ENCODE measurements at regions not wholly inside any gene's neighbourhood (a gene's known extent, or its start where the extent isn't known, plus 50 kb on each side); places are given as distances from the start of the nearest gene placed in this dataset.

- Histone ChIP-seq H3K4me1 (peaks cover 0 to 3% (median 0%) of the 10 kb centered on the region in 12 donors), H3K27ac (no peak overlapping the region), H3K27me3 (no peaks in the 10 kb centered on the region), H3K36me3 (no peaks in the 10 kb centered on the region), H3K9me3 (no peaks in the 10 kb centered on the region), H3K4me3 (no peak overlapping the region)
- ATAC-seq: no peak
- intact Hi-C loops (cut with DNase I): loop anchor here in 2 of 10 donors (5.0 to 10.0 kb wide), 2 partner anchors 169 to 367 kb away; partner anchors contain the start of gene GATB (in 1 of the 2)
- TF ChIP-seq POLR2A (IDR thresholded peaks at IDR 0.05) (no peak), CTCF (IDR thresholded peaks at IDR 0.05) (no peak)
- WGBS, 4 donors: 67 to 90% (median 85%) methylated on average over 2 of the region's 2 CpGs
- no peak for DNase-seq
Observed at GRCh38 chr4:151931563-151931962, 170.8 kb upstream of the GATB start.

- intact Hi-C loops (cut with DNase I): loop anchor here in 2 of 10 donors (5.0 to 10.0 kb wide), 2 partner anchors 168 to 366 kb away; partner anchors contain the start of gene GATB (in 1 of the 2)
- no peaks in the 10 kb centered on the region for H3K27me3 ChIP-seq
- ATAC-seq (peak in 3 of 4 donors; percentile 61 to 77 (median 69)), DNase-seq (peak in 4 of 5 donors; percentile 12 to 63 (median 26))
- no peaks in the 10 kb centered on the region for H3K36me3 ChIP-seq
- no peak overlapping the region for H3K27ac ChIP-seq
- no peak for TF ChIP-seq CTCF (IDR thresholded peaks at IDR 0.05)
- TF ChIP-seq POLR2A (IDR thresholded peaks at IDR 0.05): no peak
- WGBS, 4 donors: 60 to 100% (median 88%) methylated on average over 1 to 2 of the region's 2 CpGs
- peaks cover 0 to 2% (median 0%) of the 10 kb centered on the region in 12 donors for H3K4me1 ChIP-seq
- no peaks in the 10 kb centered on the region for H3K9me3 ChIP-seq
- no peak overlapping the region for H3K4me3 ChIP-seq
Observed at GRCh38 chr4:151930372-151930771, 169.6 kb upstream of the GATB start.

- intact Hi-C loops (cut with DNase I): no loop called here
- H3K4me1 ChIP-seq: no peaks in the 10 kb centered on the region
- no peak for TF ChIP-seq POLR2A (IDR thresholded peaks at IDR 0.05)
- no peak for TF ChIP-seq CTCF (IDR thresholded peaks at IDR 0.05)
- no peaks in the 10 kb centered on the region for H3K27me3 ChIP-seq
- no peaks in the 10 kb centered on the region for H3K9me3 ChIP-seq
- no peaks in the 10 kb centered on the region for H3K36me3 ChIP-seq
- no peak overlapping the region for H3K27ac ChIP-seq
- DNase-seq (no peak), ATAC-seq (no peak)
- 72 to 85% (median 81%) methylated on average over 5 of the region's 5 CpGs for WGBS, 4 donors
- no peak overlapping the region for H3K4me3 ChIP-seq
Observed at GRCh38 chr4:151928112-151928511, 167.3 kb upstream of the GATB start.

GRCh38 chr4:151922811-151923210 lies 162.0 kb upstream of the GATB start:
- Histone ChIP-seq H3K9me3 (no peaks in the 10 kb centered on the region), H3K4me1 (no peaks in the 10 kb centered on the region), H3K27ac (no peak overlapping the region), H3K36me3 (no peaks in the 10 kb centered on the region), H3K27me3 (no peaks in the 10 kb centered on the region), H3K4me3 (no peak overlapping the region)
- 88 to 93% (median 90%) methylated on average over 5 of the region's 5 CpGs for WGBS, 4 donors
- intact Hi-C loops (cut with DNase I): no loop called here
- DNase-seq: no peak
- TF ChIP-seq POLR2A (IDR thresholded peaks at IDR 0.05): no peak
- ATAC-seq: no peak

GRCh38 chr4:151922306-151922705 lies 161.5 kb upstream of the GATB start:
- ATAC-seq: peak in 1 of 4 donors; percentile 48
- intact Hi-C loops (cut with DNase I): no loop called here
- H3K4me3 ChIP-seq: no peak overlapping the region

More at GRCh38 chr4:151922306-151922705, 161.5 kb upstream of the GATB start:
- WGBS, 4 donors: 70 to 85% (median 76%) methylated on average over 4 of the region's 4 CpGs
- Histone ChIP-seq H3K4me1 (no peaks in the 10 kb centered on the region), H3K27me3 (no peaks in the 10 kb centered on the region), H3K27ac (no peak overlapping the region), H3K36me3 (no peaks in the 10 kb centered on the region), H3K9me3 (no peaks in the 10 kb centered on the region)
- TF ChIP-seq CTCF (IDR thresholded peaks at IDR 0.05) (no peak), POLR2A (IDR thresholded peaks at IDR 0.05) (no peak)
- DNase-seq: no peak
